Peyer's patch (tissue), 4 donors: ENCODE measurements at regions not wholly inside any gene's neighbourhood (a gene's known extent, or its start where the extent isn't known, plus 50 kb on each side); places are given as distances from the start of the nearest gene placed in this dataset.

Source experiments
- DNase-seq, 3 donors: peaks; one replicate each; pipeline ENCODE4 v3.0.0-alpha.2; 2017 to 2019
- H3K27ac ChIP-seq, 4 donors: fragments of 200-600 bp; sonication (generic); one replicate each; pipeline ENCODE4 v1.5.1; 2016 to 2019
- H3K27me3 ChIP-seq, 2 donors: fragments of 200-600 bp; sonication (generic); one replicate each; pipeline ENCODE4 v1.5.1; 2019
- H3K36me3 ChIP-seq, 3 donors: fragments of 200-600 bp; sonication (generic); one replicate each; pipeline ENCODE4 v1.5.1; 2016 to 2019
- H3K4me1 ChIP-seq, 4 donors: fragments of 200-600 bp; sonication (generic); one replicate each; pipeline ENCODE4 v1.5.1; 2016 to 2019
- H3K4me3 ChIP-seq, 4 donors: fragments of 200-600 bp; sonication (generic); 1 replicate in 3 of 4; 2 replicates in 1 of 4; pipeline ENCODE4 v1.5.1; 2016 to 2019; ENCODE audit warnings: mild to moderate bottlenecking in 1 of 4
- H3K9me3 ChIP-seq, 4 donors: fragments of 200-600 bp; sonication (generic); one replicate each; pipeline ENCODE4 v1.5.1; 2016 to 2019; ENCODE audit warnings: mild to moderate bottlenecking in 1 of 4
- CTCF ChIP-seq, 6 experiments: fragments of 450-650 bp in 4 of 6; fragments of 200-600 bp in 2 of 6; sonication (generic) in 1 of 6; IDR thresholded peaks; one replicate each; pipeline ENCODE4 v1.5.1; 2017 to 2019; ENCODE audit warnings: antibody characterized with exemption in 6 of 6, mild to moderate bottlenecking in 3 of 6, moderate library complexity in 1 of 6
- POLR2A ChIP-seq, 2 donors: fragments of 450-650 bp; IDR thresholded peaks; one replicate each; pipeline ENCODE4 v1.5.1; 2017; ENCODE audit warnings: antibody characterized with exemption in 2 of 2, mild to moderate bottlenecking in 2 of 2, moderate library complexity in 2 of 2

- H3K9me3 ChIP-seq: no peaks in the 10 kb centered on the region
- H3K36me3 ChIP-seq: no peaks in the 10 kb centered on the region
- H3K4me3 ChIP-seq: no peak overlapping the region
- TF ChIP-seq POLR2A (IDR thresholded peaks at IDR 0.05): no peak
- TF ChIP-seq CTCF (IDR thresholded peaks at IDR 0.05): no peak
- no peaks in the 10 kb centered on the region for H3K27me3 ChIP-seq
- H3K27ac ChIP-seq: no peak overlapping the region
- no peak for DNase-seq
- no peaks in the 10 kb centered on the region for H3K4me1 ChIP-seq
These were observed 463.5 kb upstream of the NOVA1 start for GRCh38 chr14:27061299-27061698.

GRCh38 chr14:27063959-27064358 is 466.1 kb upstream of the NOVA1 start:
- no peak for DNase-seq
- Histone ChIP-seq H3K27me3 (no peaks in the 10 kb centered on the region), H3K4me1 (no peaks in the 10 kb centered on the region), H3K4me3 (no peak overlapping the region), H3K36me3 (no peaks in the 10 kb centered on the region), H3K9me3 (no peaks in the 10 kb centered on the region), H3K27ac (no peak overlapping the region)
- no peak for TF ChIP-seq CTCF (IDR thresholded peaks at IDR 0.05)
- no peak for TF ChIP-seq POLR2A (IDR thresholded peaks at IDR 0.05)

- H3K4me1 ChIP-seq: no peaks in the 10 kb centered on the region
- TF ChIP-seq CTCF (IDR thresholded peaks at IDR 0.05) (no peak), POLR2A (IDR thresholded peaks at IDR 0.05) (no peak)
- H3K27me3 ChIP-seq: no peaks in the 10 kb centered on the region
- DNase-seq: no peak
- H3K36me3 ChIP-seq: no peaks in the 10 kb centered on the region
- H3K4me3 ChIP-seq: no peak overlapping the region
- H3K27ac ChIP-seq: no peak overlapping the region
- no peaks in the 10 kb centered on the region for H3K9me3 ChIP-seq
These were observed 468.1 kb upstream of the NOVA1 start for GRCh38 chr14:27065886-27066285.

GRCh38 chr14:27067961-27068360 is 470.1 kb upstream of the NOVA1 start:
- Histone ChIP-seq H3K4me1 (no peaks in the 10 kb centered on the region), H3K9me3 (no peaks in the 10 kb centered on the region), H3K4me3 (no peak overlapping the region), H3K36me3 (no peaks in the 10 kb centered on the region), H3K27me3 (no peaks in the 10 kb centered on the region), H3K27ac (no peak overlapping the region)
- DNase-seq: no peak
- TF ChIP-seq CTCF (IDR thresholded peaks at IDR 0.05): no peak

GRCh38 chr14:27072589-27072988 is 474.8 kb upstream of the NOVA1 start:
- DNase-seq: no peak
- no peaks in the 10 kb centered on the region for H3K9me3 ChIP-seq
- H3K4me1 ChIP-seq: no peaks in the 10 kb centered on the region
- TF ChIP-seq CTCF (IDR thresholded peaks at IDR 0.05): no peak
- TF ChIP-seq POLR2A (IDR thresholded peaks at IDR 0.05): no peak
- H3K36me3 ChIP-seq: no peaks in the 10 kb centered on the region
- no peaks in the 10 kb centered on the region for H3K27me3 ChIP-seq
- H3K27ac ChIP-seq: no peak overlapping the region
- no peak overlapping the region for H3K4me3 ChIP-seq

- DNase-seq: no peak
- Histone ChIP-seq H3K9me3 (no peaks in the 10 kb centered on the region), H3K4me1 (no peaks in the 10 kb centered on the region), H3K36me3 (no peaks in the 10 kb centered on the region), H3K27me3 (no peaks in the 10 kb centered on the region), H3K27ac (no peak overlapping the region), H3K4me3 (no peak overlapping the region)
- TF ChIP-seq POLR2A (IDR thresholded peaks at IDR 0.05) (no peak), CTCF (IDR thresholded peaks at IDR 0.05) (no peak)
These were observed 477.7 kb upstream of the NOVA1 start for GRCh38 chr14:27075503-27075902.
